ENCODE measurements at regions not wholly inside any gene's neighbourhood (a gene's known extent, or its start where the extent isn't known, plus 50 kb on each side); places are given as distances from the start of the nearest gene placed in this dataset.

DNA sequence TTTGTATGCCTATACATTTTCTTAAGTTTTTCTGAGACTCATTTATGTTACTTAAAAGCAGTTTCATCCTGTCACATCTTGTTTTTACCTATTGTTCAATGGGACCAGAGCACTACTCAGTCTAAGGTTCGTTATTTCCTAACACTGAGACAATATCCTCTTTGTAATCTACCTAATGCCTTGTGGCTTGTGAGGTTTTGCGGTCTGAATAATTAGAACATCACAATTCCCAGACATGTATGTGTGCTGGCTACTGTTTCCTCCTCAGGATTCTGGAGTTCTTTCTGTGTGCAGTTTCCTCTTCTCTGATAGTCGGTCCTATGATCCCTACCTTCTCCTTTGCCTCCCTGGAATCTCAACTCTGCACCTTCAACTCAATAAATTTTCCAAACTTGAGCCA lies 620.2 kb downstream of the ANKRD7 start:
- no TSS peak for BruUV-seq (replicated peaks)
- Histone ChIP-seq H3K4me3 (no peak overlapping the region), H3K4me2 (ENCODE audit: control insufficient read depth, insufficient read depth) (no peak overlapping the region), H3K9ac (ENCODE audit: control insufficient read depth, insufficient read depth, low read length) (no peak overlapping the region), H3K36me3 (ENCODE audit: control insufficient read depth in 2 of 2, insufficient read depth in 2 of 2, low read length in 1 of 2) (no peaks in the 10 kb centered on the region), H3K79me2 (ENCODE audit: control insufficient read depth, insufficient read depth, low read length) (no peaks in the 10 kb centered on the region), H3K27me3 (replicated peaks in 1 of 2; ENCODE audit: control insufficient read depth in 2 of 2, insufficient read depth in 2 of 2, low read length in 1 of 2) (no peaks in the 10 kb centered on the region), H3K4me1 (ENCODE audit: control insufficient read depth, insufficient read depth, low read length) (no peaks in the 10 kb centered on the region), H3K9me3 (replicated peaks; ENCODE audit: control insufficient read depth, insufficient read depth, low read length) (no peaks in the 10 kb centered on the region), H2AFZ (ENCODE audit: control insufficient read depth, low read depth, low read length) (no peak overlapping the region), H4K20me1 (ENCODE audit: control insufficient read depth, insufficient read depth) (no peaks in the 10 kb centered on the region), H3K27ac (ENCODE audit: control insufficient read depth, insufficient read depth) (no peak overlapping the region)
- in situ Hi-C loops (cut with MboI): no loop called here
- WGBS (ENCODE audit: insufficient coverage, insufficient replicate concordance, low lambda C conversion rate, missing lambda C conversion rate): 0% methylated on average over 3 of the region's 3 CpGs
- POLR2A ChIA-PET: no interaction called here
- no peak for TF ChIP-seq TCF3 (IDR thresholded peaks at IDR 0.05; ENCODE audit: borderline replicate concordance, insufficient read depth, low read depth, low read length)
- TF ChIP-seq TBL1XR1 (IDR thresholded peaks at IDR 0.05; ENCODE audit: low read depth, low read length): no peak
- TF ChIP-seq EP300 (IDR thresholded peaks at IDR 0.05; ENCODE audit: borderline replicate concordance in 1 of 2, control insufficient read depth in 1 of 2, low read depth in 2 of 2, low read length in 2 of 2): no peak
- TF ChIP-seq RBBP5 (conservative IDR thresholded peaks at IDR 0.05): no peak
- TF ChIP-seq BHLHE40 (IDR thresholded peaks at IDR 0.05; ENCODE audit: borderline replicate concordance in 1 of 2, low read depth in 2 of 2, low read length in 1 of 2): no peak
- TF ChIP-seq, protein P1, sequence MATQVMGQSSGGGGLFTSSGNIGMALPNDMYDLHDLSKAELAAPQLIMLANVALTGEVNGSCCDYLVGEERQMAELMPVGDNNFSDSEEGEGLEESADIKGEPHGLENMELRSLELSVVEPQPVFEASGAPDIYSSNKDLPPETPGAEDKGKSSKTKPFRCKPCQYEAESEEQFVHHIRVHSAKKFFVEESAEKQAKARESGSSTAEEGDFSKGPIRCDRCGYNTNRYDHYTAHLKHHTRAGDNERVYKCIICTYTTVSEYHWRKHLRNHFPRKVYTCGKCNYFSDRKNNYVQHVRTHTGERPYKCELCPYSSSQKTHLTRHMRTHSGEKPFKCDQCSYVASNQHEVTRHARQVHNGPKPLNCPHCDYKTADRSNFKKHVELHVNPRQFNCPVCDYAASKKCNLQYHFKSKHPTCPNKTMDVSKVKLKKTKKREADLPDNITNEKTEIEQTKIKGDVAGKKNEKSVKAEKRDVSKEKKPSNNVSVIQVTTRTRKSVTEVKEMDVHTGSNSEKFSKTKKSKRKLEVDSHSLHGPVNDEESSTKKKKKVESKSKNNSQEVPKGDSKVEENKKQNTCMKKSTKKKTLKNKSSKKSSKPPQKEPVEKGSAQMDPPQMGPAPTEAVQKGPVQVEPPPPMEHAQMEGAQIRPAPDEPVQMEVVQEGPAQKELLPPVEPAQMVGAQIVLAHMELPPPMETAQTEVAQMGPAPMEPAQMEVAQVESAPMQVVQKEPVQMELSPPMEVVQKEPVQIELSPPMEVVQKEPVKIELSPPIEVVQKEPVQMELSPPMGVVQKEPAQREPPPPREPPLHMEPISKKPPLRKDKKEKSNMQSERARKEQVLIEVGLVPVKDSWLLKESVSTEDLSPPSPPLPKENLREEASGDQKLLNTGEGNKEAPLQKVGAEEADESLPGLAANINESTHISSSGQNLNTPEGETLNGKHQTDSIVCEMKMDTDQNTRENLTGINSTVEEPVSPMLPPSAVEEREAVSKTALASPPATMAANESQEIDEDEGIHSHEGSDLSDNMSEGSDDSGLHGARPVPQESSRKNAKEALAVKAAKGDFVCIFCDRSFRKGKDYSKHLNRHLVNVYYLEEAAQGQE (IDR thresholded peaks at IDR 0.05; ENCODE audit: low read depth, low read length): no peak
- TF ChIP-seq IRF4 (IDR thresholded peaks at IDR 0.05; ENCODE audit: low read depth, low read length): no peak
- no peak for TF ChIP-seq SMAD5 (IDR thresholded peaks at IDR 0.05; ENCODE audit: low read depth)
- no peak for TF ChIP-seq EZH2 (IDR thresholded peaks at IDR 0.05; ENCODE audit: borderline replicate concordance, control insufficient read depth, low read depth, low read length)
- TF ChIP-seq CHD2 (IDR thresholded peaks at IDR 0.05; ENCODE audit: borderline replicate concordance, low read depth, low read length): no peak
- TF ChIP-seq ATF2 (IDR thresholded peaks at IDR 0.05; ENCODE audit: low read length): no peak
- TF ChIP-seq ETV6 (conservative IDR thresholded peaks at IDR 0.05 in 1 of 2, IDR thresholded peaks at IDR 0.05 in 1 of 2; ENCODE audit: borderline replicate concordance in 1 of 2, low read depth in 1 of 2): no peak
- no peak for TF ChIP-seq MYB (IDR thresholded peaks at IDR 0.05; ENCODE audit: borderline replicate concordance, low read depth, low read length)
- no peak for TF ChIP-seq SMC3 (IDR thresholded peaks at IDR 0.05; ENCODE audit: borderline replicate concordance, low read length)
- no peak for TF ChIP-seq TAF1 (IDR thresholded peaks at IDR 0.05; ENCODE audit: borderline replicate concordance, low read depth, low read length)
- no peak for TF ChIP-seq ATF7 (IDR thresholded peaks at IDR 0.05; ENCODE audit: low read depth)
- no peak for TF ChIP-seq MEF2A (IDR thresholded peaks at IDR 0.05; ENCODE audit: insufficient read depth, low read depth, low read length)
- no peak for TF ChIP-seq ZNF207 (IDR thresholded peaks at IDR 0.05; ENCODE audit: borderline replicate concordance)
- SMC1A ChIA-PET (ENCODE audit: uncharacterized antibody, unreplicated experiment): no interaction called here
- RAD21 ChIA-PET (ENCODE audit: unreplicated experiment): no interaction called here
- DNase-seq (ENCODE audit: low read depth, low spot score): no peak
- ATAC-seq: no peak
- FAIRE-seq: no peak
- intact Hi-C loops (cut with micrococcal nuclease; ENCODE audit: unreplicated experiment): no loop called here
- CTCF ChIA-PET: interaction anchor here (0.6 kb wide), 1 partner anchor 1769 kb away, joined by 3 read pairs; no protein-coding TSS in a partner anchor
